Sigmoid colon (tissue), 4 donors: ENCODE measurements at regions not wholly inside any gene's neighbourhood (a gene's known extent, or its start where the extent isn't known, plus 50 kb on each side); places are given as distances from the start of the nearest gene placed in this dataset.

Source experiments
- CTCF ChIP-seq, 4 experiments: fragments of 450-650 bp in 3 of 4; fragments of 200-600 bp in 1 of 4; IDR thresholded peaks; one replicate each; pipeline ENCODE4 v1.5.1; 2016 to 2019; ENCODE audit warnings: antibody characterized with exemption in 4 of 4, mild to moderate bottlenecking in 3 of 4, moderate library complexity in 2 of 4
- EP300 ChIP-seq, 4 donors: sonication (generic); formaldehyde crosslinking; IDR thresholded peaks; one replicate each; pipeline ENCODE4 v1.6.1; 2017; ENCODE audit warnings: antibody characterized with exemption in 4 of 4
- POLR2A ChIP-seq, 2 donors: fragments of 450-650 bp; IDR thresholded peaks; one replicate each; pipeline ENCODE4 v1.6.1; 2016; ENCODE audit warnings: antibody characterized with exemption in 2 of 2, mild to moderate bottlenecking in 2 of 2, moderate library complexity in 2 of 2
- POLR2AphosphoS5 ChIP-seq, 4 donors: sonication (generic); formaldehyde crosslinking; IDR thresholded peaks; one replicate each; pipeline ENCODE4 v1.6.1; 2017; ENCODE audit warnings: antibody characterized with exemption in 4 of 4

DNA sequence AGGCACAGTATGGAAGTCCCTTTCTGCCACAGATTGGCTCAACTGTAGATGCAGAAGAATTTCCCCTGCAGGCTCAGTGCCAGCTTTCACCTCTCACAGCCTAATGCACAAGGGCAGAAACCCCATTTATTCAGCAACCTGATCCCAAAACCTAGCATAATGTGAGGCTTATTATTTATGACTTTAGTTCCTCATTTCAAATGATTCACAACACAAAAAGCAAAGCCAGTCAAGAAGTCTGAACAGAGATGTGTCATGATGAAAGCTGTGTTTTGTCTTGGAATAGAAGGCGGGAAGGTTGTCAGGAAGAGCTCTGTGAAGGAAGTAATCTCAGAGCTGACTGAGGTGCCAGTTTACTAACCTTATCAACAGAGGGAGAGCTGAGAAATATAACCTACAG lies 369.7 kb downstream of the LRRC70 start:
- TF ChIP-seq CTCF (IDR thresholded peaks at IDR 0.05) (no peak), EP300 (IDR thresholded peaks at IDR 0.05) (no peak), POLR2A (IDR thresholded peaks at IDR 0.05) (no peak), POLR2AphosphoS5 (IDR thresholded peaks at IDR 0.05) (no peak)
